NOMO-1 treated with dmso at 0.1 percent for 144 hours (cell line): ENCODE measurements at regions not wholly inside any gene's neighbourhood (a gene's known extent, or its start where the extent isn't known, plus 50 kb on each side); places are given as distances from the start of the nearest gene placed in this dataset.

Experiments used
- DNase-seq: peaks from one replicate; lab custom pipeline; 2025; ENCODE audit not compliant: unreplicated experiment; lab: John Stamatoyannopoulos, UW

GRCh38 chr22:48899523-48900326 lies 927.9 kb downstream of the BRD1 start:
- DNase-seq: no peak

GRCh38 chr22:48898524-48899250 lies 929.0 kb downstream of the BRD1 start:
- DNase-seq: no peak

GRCh38 chr22:48897645-48898370 lies 929.9 kb downstream of the BRD1 start:
- DNase-seq: no peak

- no peak for DNase-seq
Measured at GRCh38 chr22:48896766-48897644, 930.7 kb downstream of the BRD1 start.

- DNase-seq: no peak
Measured at GRCh38 chr22:48895831-48896765, 931.6 kb downstream of the BRD1 start.

- DNase-seq: no peak
Measured at GRCh38 chr22:48895336-48895735, 932.3 kb downstream of the BRD1 start.

GRCh38 chr22:48894804-48895250 lies 932.8 kb downstream of the BRD1 start:
- DNase-seq: no peak

GRCh38 chr22:48894064-48894671 lies 933.5 kb downstream of the BRD1 start:
- no peak for DNase-seq

GRCh38 chr22:48893288-48894063 lies 934.2 kb downstream of the BRD1 start:
- DNase-seq: no peak

- no peak for DNase-seq
Measured at GRCh38 chr22:48892578-48893287, 934.9 kb downstream of the BRD1 start.

GRCh38 chr22:48891688-48892577 lies 935.7 kb downstream of the BRD1 start:
- no peak for DNase-seq

GRCh38 chr22:48890693-48891554 lies 936.7 kb downstream of the BRD1 start:
- no peak for DNase-seq

- DNase-seq: no peak
Measured at GRCh38 chr22:48889887-48890692, 937.6 kb downstream of the BRD1 start.

- no peak for DNase-seq
Measured at GRCh38 chr22:48889209-48889830, 938.4 kb downstream of the BRD1 start.
